ENCODE measurements at regions not wholly inside any gene's neighbourhood (a gene's known extent, or its start where the extent isn't known, plus 50 kb on each side); places are given as distances from the start of the nearest gene placed in this dataset.
"Not testable (repeated sequence)": the region's sequence is repeated elsewhere in the genome, so short reads cannot be mapped to it uniquely, and the experiment has no call there.

GRCh38 chr1:234815295-234815815 lies 205.4 kb upstream of the IRF2BP2 start (continued):
- TF ChIP-seq GABPB1 (CRISPR knock-in tag; IDR thresholded peaks at IDR 0.05) (0 out of 2 replicates have a peak, but pooled peaks have one; percentile 15), BCL6 (CRISPR knock-in tag; IDR thresholded peaks at IDR 0.05) (peak; percentile 43; the same call in 1 of the 2 replicates), ZBTB7B (CRISPR knock-in tag; IDR thresholded peaks at IDR 0.05) (peak; percentile 70; the same call in 1 of the 2 replicates), SAP130 (CRISPR knock-in tag; IDR thresholded peaks at IDR 0.05; ENCODE audit: low read depth) (peak; percentile 37)

GRCh38 chr1:234814235-234814634 lies 204.3 kb upstream of the IRF2BP2 start:
- not testable (repeated sequence) for BruUV-seq (replicated peaks)
- H3K27ac ChIP-seq (ENCODE audit: extremely low read length, insufficient read depth, low read length): peak overlapping the region; percentile 33
- WGBS (ENCODE audit: low lambda C conversion rate): 100% methylated on average over 3 of the region's 7 CpGs

GRCh38 chr1:234811824-234812223 lies 201.8 kb upstream of the IRF2BP2 start:
- peak; percentile 48; the same call in 1 of the 2 replicates for TF ChIP-seq FOSL2 (CRISPR knock-in tag; IDR thresholded peaks at IDR 0.05)
- H4K20me1 ChIP-seq (ENCODE audit: insufficient read depth, low read length); H3K9ac ChIP-seq (ENCODE audit: insufficient read depth, low read depth, low read length); H3K4me3 ChIP-seq (replicated peaks in 1 of 3; ENCODE audit: insufficient read depth in 1 of 3, low read depth in 2 of 3, low read length in 3 of 3); H3K36me3 ChIP-seq (replicated peaks in 1 of 2; ENCODE audit: control insufficient read depth in 1 of 2, insufficient read depth in 2 of 2, low read length in 2 of 2); in situ Hi-C loops (cut with HindIII; ENCODE audit: extremely low pct_ligation_motif_present, low pct_unique_long_range_greater_than_20kb); DNase-seq (ENCODE audit: low spot score); BruUV-seq (replicated peaks); H3K27me3 ChIP-seq (ENCODE audit: control insufficient read depth in 1 of 2, insufficient read depth in 2 of 2, low read length in 2 of 2); H3K79me2 ChIP-seq (ENCODE audit: insufficient read depth, low read length); H3K4me2 ChIP-seq (ENCODE audit: low read depth, low read length); CTCF ChIA-PET (ENCODE audit: low intra/inter-chr PET ratio, low total read pairs); H2AFZ ChIP-seq (ENCODE audit: low read length); FAIRE-seq; ATAC-seq; POLR2A ChIA-PET; H3K9me3 ChIP-seq (ENCODE audit: low read length); H3K27ac ChIP-seq (ENCODE audit: extremely low read length, insufficient read depth, low read length): not testable (repeated sequence)
- H3K4me1 ChIP-seq (ENCODE audit: insufficient read depth, low read length): peaks cover 35% of the 10 kb centered on the region
- intact Hi-C loops (cut with micrococcal nuclease; ENCODE audit: unreplicated experiment): loop anchor here (10.0 kb wide), 2 partner anchors 63 to 207 kb away; no protein-coding TSS in a partner anchor
- WGBS (ENCODE audit: low lambda C conversion rate): 100% methylated on average over 2 of the region's 6 CpGs

More at GRCh38 chr1:234814235-234814634, 204.3 kb upstream of the IRF2BP2 start:
- CTCF ChIA-PET (ENCODE audit: low intra/inter-chr PET ratio, low total read pairs); H3K4me2 ChIP-seq (ENCODE audit: low read depth, low read length); H3K79me2 ChIP-seq (ENCODE audit: insufficient read depth, low read length); in situ Hi-C loops (cut with HindIII; ENCODE audit: extremely low pct_ligation_motif_present, low pct_unique_long_range_greater_than_20kb); H3K4me3 ChIP-seq (replicated peaks in 1 of 3; ENCODE audit: insufficient read depth in 1 of 3, low read depth in 2 of 3, low read length in 3 of 3); H3K9me3 ChIP-seq (ENCODE audit: low read length); POLR2A ChIA-PET; FAIRE-seq; H3K36me3 ChIP-seq (replicated peaks in 1 of 2; ENCODE audit: control insufficient read depth in 1 of 2, insufficient read depth in 2 of 2, low read length in 2 of 2); H4K20me1 ChIP-seq (ENCODE audit: insufficient read depth, low read length); H3K27me3 ChIP-seq (ENCODE audit: control insufficient read depth in 1 of 2, insufficient read depth in 2 of 2, low read length in 2 of 2); DNase-seq (ENCODE audit: low spot score); H3K9ac ChIP-seq (ENCODE audit: insufficient read depth, low read depth, low read length); H2AFZ ChIP-seq (ENCODE audit: low read length); ATAC-seq: not testable (repeated sequence)
- intact Hi-C loops (cut with micrococcal nuclease; ENCODE audit: unreplicated experiment): loop anchor here (10.0 kb wide), 2 partner anchors 61 to 209 kb away; no protein-coding TSS in a partner anchor
- H3K4me1 ChIP-seq (ENCODE audit: insufficient read depth, low read length): peaks cover 47% of the 10 kb centered on the region

- H3K27me3 ChIP-seq (ENCODE audit: control insufficient read depth in 1 of 2, insufficient read depth in 2 of 2, low read length in 2 of 2); H3K9me3 ChIP-seq (ENCODE audit: low read length); DNase-seq (ENCODE audit: low spot score); H2AFZ ChIP-seq (ENCODE audit: low read length); CTCF ChIA-PET (ENCODE audit: low intra/inter-chr PET ratio, low total read pairs); H3K9ac ChIP-seq (ENCODE audit: insufficient read depth, low read depth, low read length); POLR2A ChIA-PET; FAIRE-seq; H3K4me3 ChIP-seq (replicated peaks in 1 of 3; ENCODE audit: insufficient read depth in 1 of 3, low read depth in 2 of 3, low read length in 3 of 3); H3K27ac ChIP-seq (ENCODE audit: extremely low read length, insufficient read depth, low read length); H3K79me2 ChIP-seq (ENCODE audit: insufficient read depth, low read length); in situ Hi-C loops (cut with HindIII; ENCODE audit: extremely low pct_ligation_motif_present, low pct_unique_long_range_greater_than_20kb); H3K36me3 ChIP-seq (replicated peaks in 1 of 2; ENCODE audit: control insufficient read depth in 1 of 2, insufficient read depth in 2 of 2, low read length in 2 of 2); H3K4me2 ChIP-seq (ENCODE audit: low read depth, low read length); BruUV-seq (replicated peaks); H4K20me1 ChIP-seq (ENCODE audit: insufficient read depth, low read length); ATAC-seq: not testable (repeated sequence)
- peaks cover 25% of the 10 kb centered on the region for H3K4me1 ChIP-seq (ENCODE audit: insufficient read depth, low read length)
- WGBS (ENCODE audit: low lambda C conversion rate): 84% methylated on average over 4 of the region's 4 CpGs
- intact Hi-C loops (cut with micrococcal nuclease; ENCODE audit: unreplicated experiment): loop anchor here (10.0 kb wide), 2 partner anchors 64 to 206 kb away; no protein-coding TSS in a partner anchor
These were observed 200.7 kb upstream of the IRF2BP2 start for GRCh38 chr1:234810726-234811125.
